GM21786 (cell line): ENCODE measurements at regions not wholly inside any gene's neighbourhood (a gene's known extent, or its start where the extent isn't known, plus 50 kb on each side); places are given as distances from the start of the nearest gene placed in this dataset.
"Not testable (repeated sequence)": the region's sequence is repeated elsewhere in the genome, so short reads cannot be mapped to it uniquely, and the experiment has no call there.

Experiments
- ATAC-seq: cut with Tn5 transposase; IDR thresholded peaks from one replicate; pipeline ENCODE4 v1.9.1; 2021; ENCODE audit not compliant: unreplicated experiment

DNA sequence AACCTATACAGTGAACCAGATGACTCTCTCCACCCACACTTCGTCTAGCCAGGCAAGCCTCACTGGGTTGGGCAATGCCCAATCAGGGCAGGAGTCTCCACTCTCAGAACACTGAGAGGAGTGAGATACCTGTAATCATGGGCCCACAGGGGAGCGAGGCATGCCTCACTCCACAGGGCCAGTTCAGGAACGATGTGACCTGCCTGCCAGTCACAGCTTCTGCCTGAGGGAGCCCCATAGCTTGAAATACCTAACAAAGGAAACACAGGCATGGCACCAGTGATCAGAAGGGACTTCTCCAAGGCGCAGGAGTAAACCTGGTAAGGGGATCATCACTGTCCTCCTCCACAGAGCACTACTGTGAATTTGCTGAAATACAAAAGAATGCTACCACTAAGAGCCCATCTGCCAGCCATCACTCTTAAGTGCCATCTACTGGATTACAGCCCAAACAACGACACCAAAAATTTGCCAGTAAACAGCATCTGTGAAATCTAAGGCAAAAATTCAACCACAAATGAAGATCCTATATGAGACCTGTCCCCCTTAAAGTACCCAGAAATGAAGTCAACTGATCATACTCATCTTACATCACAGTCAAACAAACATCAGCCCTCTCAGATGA is 689.9 kb upstream of the SEMA6D start:
- ATAC-seq, result no peak

DNA sequence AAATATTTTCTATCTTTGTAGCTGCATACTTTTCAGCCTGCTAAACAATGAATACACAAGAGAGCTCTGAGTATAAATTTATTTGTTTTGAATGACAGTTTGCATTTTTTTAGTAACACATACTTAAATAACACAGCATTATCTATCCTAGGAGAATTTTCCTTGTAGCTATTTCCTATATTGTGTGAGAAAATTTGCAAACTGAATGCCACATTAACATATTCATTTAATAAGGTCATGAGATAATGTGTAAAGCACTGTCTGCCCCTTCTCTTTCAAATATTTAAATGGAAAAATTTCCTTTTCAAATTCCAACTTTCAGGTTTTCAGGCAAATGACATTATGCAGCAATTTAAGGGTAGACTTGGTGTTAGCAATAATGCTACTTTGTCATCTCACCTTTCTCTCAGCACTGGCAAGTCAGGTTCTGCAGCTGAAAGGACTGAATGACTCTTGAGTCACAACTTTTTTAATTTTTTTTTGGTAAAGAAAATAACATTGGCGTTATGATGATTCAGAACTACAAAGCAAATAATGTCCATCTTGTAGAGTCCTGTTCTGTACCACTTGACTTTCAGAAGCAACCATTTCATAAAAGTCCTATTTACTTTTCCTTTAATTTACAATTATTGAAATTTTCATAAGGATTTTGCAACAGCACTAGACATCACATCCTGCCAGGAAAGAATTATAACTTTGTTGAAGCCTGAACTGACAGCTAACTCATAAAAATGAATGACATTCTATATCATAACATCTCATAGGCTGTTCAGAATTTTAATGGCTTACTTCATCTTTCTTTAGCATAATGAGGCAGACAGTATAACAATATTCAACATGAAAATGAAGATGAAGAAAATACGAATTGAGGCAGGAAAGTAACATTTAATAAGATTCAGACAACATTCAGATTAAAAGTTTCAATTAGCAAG is 681.6 kb upstream of the SEMA6D start:
- ATAC-seq, result no peak

DNA sequence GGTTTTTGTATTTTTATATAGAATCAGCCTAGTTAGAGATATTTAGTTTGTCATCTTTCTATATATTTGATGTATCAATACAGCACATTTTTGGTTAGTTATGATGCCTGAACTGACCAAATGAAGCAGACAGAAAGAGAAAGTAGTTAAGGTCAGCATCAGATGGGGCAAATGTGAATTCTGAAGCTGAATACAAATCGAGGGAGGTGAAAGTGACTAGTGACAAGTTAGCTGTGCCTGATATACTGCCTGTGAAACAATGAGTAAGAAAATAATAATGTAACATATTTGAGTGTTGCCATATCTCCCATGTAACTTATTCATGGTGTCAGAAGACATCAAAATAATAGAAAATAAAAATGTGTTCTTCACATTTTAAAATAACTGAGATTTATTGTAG is 680.3 kb upstream of the SEMA6D start:
- no peak for ATAC-seq

DNA sequence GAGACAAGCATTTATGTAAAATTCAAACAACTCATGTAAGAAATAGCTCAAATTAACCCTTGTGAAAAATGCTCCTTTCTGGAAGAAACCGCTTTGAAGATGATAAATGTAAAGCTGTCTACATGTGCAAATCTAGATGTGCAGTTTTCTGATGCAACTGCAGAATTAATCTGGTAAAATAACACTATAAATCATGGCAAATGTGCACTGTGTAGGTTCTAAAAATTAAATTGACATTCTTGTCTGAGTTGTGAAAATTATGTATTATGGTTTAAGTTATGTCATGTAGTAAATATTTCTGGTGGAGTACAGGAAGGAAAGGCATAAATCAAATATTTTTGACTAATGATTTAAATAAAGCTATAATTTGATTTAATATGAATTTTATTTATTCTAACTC is 678.1 kb upstream of the SEMA6D start:
- ATAC-seq, result no peak

DNA sequence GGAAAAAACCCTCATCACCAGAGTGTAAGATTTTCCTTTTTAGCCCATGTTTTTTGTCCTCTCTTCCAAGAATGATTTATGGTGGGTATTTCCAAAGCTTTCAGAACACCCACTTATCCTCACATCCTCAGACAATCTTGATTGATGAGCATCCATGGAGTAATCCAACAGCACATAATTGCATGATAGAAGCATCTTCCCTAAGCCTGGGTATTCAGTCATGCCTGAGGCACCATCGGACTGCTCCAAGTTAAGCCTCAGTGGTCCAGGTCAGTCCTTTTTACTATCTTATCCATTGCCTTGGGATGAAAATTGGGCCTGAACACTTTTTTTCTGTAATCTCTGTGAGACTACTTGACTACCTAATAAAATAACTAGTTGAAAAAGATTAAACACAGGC is 676.0 kb upstream of the SEMA6D start:
- no peak for ATAC-seq

DNA sequence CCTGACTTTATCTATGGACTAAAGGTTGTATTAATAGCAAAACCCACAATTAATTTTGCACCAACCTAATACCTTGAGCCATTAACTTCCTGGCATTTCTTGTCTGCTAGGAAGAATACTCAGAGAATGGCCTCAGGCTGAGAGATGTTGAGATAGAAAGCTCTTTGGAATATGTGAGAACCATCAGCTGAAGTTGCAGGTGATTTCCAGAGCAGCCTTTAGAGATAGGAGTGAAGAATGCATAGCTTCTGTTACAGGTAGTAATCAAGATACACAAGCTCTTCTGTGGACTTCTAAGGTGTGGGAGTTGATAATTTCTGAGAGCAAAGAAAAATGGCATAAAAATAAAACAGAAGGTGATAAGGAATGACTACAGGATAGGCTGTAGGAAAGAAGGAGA is 669.3 kb upstream of the SEMA6D start:
- ATAC-seq, result not testable (repeated sequence)

DNA sequence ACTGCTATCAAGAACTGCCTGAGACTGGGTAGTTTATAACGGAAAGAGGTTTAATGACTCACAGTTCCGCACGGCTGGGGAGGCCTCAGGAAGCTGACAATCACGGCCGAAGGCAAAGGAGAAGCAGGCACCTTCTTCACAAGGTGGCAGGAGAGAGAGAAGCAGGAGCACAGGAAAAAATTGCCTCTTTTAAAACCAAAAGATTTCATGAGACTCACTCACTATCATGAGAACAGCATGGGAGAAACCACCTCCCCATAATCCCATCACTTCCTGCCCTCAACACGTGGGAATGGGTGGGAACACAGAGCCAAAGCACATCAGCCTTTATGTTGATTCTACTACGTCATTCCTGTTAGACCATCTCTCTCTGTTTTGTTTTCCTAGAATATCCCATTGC is 650.9 kb upstream of the SEMA6D start:
- no peak for ATAC-seq

DNA sequence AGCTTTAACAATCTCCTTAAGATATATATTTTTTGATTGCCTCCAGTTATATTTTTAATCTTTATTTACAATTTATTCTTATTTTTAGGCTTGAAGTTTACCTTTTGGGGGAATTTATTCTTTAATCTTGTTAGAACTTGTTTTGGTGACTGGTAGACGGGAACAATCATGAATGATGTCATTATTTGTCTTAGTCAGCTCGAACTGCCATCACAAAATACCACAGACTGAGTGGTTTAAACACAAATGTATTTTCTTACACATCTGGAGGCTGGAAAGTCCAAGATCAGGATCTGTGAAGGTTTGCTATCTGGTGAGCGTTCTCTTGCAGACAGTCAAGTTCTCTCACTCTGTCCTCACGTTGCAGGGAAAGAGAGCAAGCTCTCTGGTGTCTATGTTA is 639.5 kb upstream of the SEMA6D start:
- not testable (repeated sequence) for ATAC-seq

DNA sequence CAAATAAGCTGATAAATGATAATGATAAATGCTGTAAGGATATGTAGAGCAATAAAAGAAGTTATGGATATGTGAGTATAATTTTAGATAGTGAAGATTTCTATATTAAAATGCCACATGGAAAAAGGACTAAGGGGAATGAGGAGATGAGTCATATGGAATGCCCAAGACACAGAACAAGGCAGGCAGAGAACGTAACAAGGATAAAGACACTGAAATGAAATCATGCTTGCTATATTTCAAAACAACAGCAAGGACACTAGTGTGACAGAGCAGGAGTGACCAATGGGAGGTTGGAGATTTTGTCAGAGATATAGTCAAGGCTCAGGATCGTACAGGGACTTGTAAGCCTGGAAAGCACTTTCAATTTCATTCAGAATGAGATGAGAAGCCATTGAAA is 621.5 kb upstream of the SEMA6D start:
- no peak for ATAC-seq

DNA sequence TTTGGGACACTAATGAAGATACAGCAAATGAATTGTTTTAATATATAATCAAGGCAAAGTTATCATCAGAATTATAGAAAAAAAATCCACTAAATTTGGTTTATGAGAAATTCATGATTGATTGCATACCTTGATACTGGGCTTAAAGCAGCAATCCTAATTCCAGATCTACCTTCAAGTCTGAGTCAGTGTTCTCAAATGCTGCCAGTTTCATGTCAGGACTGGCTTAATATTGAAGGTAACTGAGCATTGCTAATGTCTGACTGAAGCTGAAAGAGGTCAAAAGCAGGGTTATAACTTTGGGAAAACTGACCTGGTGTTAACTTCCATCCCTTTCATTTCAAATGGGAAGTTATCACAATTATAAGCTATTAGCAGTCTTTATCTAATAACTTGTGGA is 618.8 kb upstream of the SEMA6D start:
- not testable (repeated sequence) for ATAC-seq

DNA sequence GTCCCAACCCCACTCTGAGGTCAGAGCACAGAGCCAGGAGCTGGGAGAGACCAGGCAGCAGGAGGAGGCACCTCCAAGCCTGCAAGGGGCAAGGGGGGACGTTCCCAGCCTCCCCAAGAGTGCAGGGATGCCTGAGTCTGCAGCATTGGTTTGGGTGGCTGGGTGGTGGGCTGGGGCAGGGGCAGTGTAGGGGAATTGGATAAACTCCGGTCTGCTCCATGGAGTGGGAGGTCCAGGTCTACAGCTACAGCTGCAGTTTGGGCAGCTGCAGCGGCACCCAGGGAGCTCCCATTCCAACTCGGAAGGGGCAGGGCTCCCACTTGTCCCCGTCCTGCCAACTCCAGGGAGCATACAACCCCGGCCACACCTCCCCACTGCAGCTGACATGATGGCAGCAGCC is 617.5 kb upstream of the SEMA6D start:
- ATAC-seq, result not testable (repeated sequence)

DNA sequence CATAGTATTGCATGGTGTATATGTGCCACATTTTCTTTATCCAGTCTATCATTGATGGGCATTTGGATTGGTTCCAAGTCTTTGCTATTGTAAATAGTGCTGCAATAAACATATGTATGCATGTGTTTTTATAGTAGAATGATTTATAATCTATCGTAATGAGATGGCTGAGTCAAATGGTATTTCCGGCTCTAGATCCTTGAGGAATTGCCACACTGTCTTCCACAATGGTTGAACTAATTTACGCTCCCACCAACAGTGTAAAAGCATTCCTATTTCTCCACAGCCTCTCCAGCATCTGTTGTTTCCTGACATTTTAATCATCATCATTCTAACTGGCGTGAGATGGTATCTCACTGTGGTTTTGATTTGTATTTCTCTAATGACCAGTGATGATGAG is 608.5 kb upstream of the SEMA6D start:
- ATAC-seq, result not testable (repeated sequence)

DNA sequence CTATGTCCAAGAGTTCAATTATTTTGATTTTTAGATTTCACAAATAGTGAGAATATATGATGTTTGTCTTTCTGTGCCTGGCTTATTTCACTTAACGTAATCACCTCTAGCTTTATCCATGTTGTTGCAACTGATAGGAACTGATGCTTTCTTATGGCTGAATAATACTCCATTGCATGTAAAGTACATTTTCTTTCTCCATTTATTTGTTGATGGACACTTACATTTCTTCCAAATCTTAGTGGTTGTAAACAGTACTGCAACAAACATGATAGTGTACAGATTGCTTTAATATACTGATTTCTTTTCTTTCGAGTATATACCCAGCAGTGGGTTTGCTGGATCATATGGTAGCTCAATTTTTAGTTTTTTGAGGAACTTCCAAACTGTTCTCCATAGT is 600.6 kb upstream of the SEMA6D start:
- ATAC-seq, result no peak

DNA sequence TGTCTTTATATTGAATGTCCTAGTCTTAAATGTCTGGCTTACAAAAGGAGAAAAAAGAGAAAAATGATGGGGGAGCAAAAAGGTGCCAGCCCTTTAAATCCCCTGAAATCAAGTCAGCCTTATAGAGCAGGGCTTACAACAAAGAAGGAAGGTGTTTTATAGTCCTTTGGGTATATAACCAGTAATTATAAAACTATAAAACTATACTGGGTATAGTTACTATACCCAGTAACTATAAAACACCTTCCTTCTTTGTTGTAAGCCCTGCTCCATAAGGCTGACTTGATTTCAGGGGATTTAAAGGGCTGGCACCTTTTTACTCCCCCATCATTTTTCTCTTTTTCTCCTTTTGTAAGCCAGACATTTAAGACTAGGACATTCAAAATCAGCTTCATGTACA is 598.0 kb upstream of the SEMA6D start:
- no peak for ATAC-seq

DNA sequence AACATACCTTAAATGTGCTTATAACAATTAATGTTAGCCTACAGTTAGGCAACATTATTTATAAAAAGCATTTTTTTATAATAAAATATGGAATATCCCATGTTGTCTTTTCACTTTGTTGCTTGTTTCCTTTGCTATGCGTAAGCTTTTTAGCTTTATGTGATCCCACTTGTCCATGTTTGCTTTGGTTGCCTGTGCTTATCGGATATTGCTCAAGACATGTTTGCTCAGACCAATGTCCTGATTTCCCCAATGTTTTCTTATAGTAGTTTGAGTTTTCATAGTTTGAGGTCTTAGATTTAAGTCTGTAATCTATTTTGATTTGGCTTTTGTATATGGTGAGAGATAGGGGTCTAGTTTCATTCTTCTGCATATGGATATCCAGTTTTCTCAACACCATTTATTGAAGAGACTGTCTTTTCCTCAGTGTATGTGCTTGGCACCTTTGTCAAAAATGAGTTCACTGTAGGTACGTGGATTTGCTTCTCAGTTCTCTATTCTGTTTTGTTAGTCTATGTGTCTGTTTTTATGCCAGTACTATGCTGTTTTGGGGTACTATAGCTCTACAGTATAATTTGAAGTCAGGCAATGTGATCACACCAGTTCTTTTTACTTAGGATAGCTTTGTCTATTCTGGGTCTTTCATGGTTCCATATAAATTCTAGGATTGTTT is 592.7 kb upstream of the SEMA6D start:
- ATAC-seq, result no peak

DNA sequence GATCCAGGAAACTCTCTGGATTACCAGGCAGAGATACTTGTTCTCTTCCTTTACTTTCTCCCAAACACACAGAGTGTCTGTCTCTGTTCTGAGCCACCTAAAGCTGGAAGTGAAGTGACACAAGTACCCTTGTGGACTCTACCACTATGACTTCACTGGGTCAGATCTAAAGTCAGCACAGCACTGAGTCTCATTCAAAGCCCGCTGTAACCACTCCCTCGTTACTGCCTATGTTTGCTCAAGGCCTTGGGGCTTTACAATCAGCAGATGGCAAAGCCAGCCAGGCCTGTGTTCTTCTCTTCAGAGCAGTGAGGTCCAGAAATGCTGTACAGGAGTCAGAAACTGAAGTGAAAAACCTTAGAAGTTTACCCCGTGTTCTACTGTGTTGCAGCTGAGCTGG is 588.3 kb upstream of the SEMA6D start:
- no peak for ATAC-seq

DNA sequence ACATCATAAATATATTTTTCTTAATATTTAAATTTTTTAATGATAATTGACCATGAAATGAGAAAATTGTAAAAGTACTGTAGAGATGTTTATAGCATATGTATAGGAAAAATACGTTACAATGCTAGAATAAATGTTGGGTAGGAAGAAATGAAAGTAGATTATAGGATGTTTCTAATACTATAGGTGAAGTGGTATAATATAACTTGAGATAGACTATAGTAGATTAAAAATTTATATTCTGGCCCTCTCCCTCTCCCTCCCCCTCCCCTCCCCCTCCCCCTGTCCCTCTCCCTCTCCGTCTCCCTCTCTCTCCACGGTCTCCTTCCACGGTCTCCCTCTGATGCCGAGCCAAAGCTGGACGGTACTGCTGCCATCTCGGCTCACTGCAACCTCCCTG is 585.9 kb upstream of the SEMA6D start:
- not testable (repeated sequence) for ATAC-seq

DNA sequence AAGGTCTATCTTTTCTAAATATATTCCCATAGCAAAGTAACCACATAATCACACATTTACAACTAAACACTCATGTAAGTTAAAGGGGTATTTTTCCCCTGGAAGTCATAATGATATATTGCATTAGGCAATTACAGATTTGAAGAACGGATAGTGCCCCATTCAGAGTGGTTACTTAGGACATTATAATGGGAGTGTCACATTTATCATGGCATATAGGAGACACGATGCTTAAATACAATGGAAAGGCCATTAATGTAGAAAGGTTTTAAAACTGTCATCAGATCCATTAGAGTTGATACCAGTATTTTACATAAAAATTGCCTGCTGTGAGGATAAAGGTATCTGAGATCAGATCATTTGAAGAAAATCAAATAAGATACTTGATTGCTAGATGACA is 582.0 kb upstream of the SEMA6D start:
- no peak for ATAC-seq

DNA sequence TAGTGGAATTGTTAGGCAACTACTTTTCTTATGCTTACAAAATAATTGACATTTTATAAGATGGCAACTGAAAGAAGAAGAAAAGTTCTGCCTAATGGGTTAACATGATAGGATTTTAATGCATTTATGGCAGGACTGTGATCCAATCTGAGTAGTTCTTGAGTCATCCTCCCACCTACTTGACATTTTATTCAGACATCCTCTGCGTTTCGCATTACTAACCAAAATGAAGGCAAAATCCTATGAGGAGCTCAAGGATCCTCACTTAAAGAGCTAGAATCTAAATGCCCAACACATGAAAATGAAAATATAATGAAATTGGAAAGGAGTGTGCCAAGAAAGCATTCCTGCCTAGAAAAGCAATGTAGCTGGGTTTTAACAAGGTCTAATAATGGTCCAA is 581.1 kb upstream of the SEMA6D start:
- no peak for ATAC-seq

DNA sequence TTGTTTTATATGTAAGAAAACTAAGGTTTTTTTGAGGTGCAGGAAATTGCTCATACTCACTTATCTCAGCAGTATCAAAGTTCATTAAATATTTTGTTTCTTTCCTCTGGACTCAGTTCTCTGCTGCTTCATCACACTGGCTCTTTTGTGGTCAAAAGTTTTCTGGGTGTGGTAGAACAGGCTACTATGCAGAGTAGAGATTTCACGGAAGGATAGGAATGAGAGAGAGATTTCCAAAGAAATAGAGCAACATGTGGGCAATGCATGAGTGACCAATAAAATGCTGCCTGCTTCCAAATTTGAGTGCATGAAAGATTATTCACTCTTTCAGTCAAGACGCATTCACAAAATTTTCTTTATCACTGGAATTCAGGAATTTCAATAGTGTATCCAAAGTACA is 577.3 kb upstream of the SEMA6D start:
- ATAC-seq, result no peak

DNA sequence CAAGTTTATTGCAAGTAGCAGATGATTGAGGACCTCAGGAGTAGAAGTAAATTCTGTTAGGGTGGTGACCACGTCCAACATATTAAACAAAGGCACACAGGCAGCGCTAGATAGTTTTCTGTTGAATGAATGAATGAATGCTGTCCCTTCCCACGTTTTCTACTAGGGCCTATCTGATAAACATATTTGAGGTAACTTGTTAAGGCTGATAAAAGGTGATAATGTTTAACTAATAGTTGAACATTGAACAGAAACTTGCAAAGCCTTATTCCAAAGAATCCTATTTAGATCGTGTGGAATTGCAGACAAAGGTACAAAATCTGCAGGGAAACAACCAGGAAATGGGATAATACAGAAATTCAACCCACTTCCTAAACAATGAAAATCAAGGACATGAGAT is 559.5 kb upstream of the SEMA6D start:
- ATAC-seq, result no peak

DNA sequence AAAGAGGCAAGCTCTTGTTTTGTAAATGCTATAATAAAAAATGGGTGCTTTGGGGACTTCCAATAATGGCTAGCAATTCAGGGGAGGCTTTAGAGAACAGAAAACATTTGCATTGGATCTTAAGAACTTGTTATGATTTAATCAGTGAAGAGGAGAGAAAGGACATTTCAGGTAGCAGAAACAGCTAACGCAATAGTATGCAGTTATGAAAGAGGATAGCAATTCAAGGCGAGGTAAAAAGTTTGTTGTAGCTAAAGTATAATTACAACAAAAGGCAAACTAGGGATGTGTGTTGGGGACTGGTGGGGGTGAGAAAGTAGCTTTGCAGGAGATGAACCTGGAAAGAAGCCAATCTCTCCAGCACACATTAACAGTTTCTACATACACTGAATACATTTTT is 558.7 kb upstream of the SEMA6D start:
- ATAC-seq, result no peak
